MM.1S (cell line): ENCODE measurements at regions not wholly inside any gene's neighbourhood (a gene's known extent, or its start where the extent isn't known, plus 50 kb on each side); places are given as distances from the start of the nearest gene placed in this dataset.
"Not testable (repeated sequence)": the region's sequence is repeated elsewhere in the genome, so short reads cannot be mapped to it uniquely, and the experiment has no call there.

Experiments
- CTCF ChIP-seq: fragments of 300-600 bp; sonication (generic); IDR thresholded peaks from 2 replicates; pipeline ENCODE4 v1.5.1; 2016; ENCODE audit warnings: antibody characterized with exemption, low read length, mixed read lengths
- EZH2 ChIP-seq: fragments of 300-600 bp; sonication (generic); optimal IDR thresholded peaks from 2 replicates; pipeline ENCODE3; 2017; ENCODE audit warnings: low read depth, mild to moderate bottlenecking, antibody characterized with exemption, low read length, mixed read lengths

GRCh38 chr7:142487565-142487964, 229.7 kb upstream of the PRSS58 start:
- not testable (repeated sequence) for TF ChIP-seq CTCF, EZH2
